Fibroblast of lung (primary cell): ENCODE measurements at regions not wholly inside any gene's neighbourhood (a gene's known extent, or its start where the extent isn't known, plus 50 kb on each side); places are given as distances from the start of the nearest gene placed in this dataset.

Source experiments
- DNase-seq, 2 donors: peaks; one replicate each; pipeline versions ENCODE4 v3.0.0 to v3.0.0-alpha.2; 2010; ENCODE audit warnings: low read depth in 2 of 2
- H2AFZ ChIP-seq: 2 replicates; pipeline ENCODE4 v1.5.1; 2012; ENCODE audit warnings: low read length, control low read depth, inconsistent platforms
- H3K27ac ChIP-seq: 2 replicates; pipeline ENCODE4 v1.5.1; 2011; ENCODE audit warnings: low read length, control low read depth; ENCODE audit not compliant: insufficient read depth
- H3K27me3 ChIP-seq: 2 replicates; pipeline ENCODE4 v1.5.1; 2011; ENCODE audit warnings: mild to moderate bottlenecking, low read length; ENCODE audit not compliant: control insufficient read depth, insufficient read depth
- H3K36me3 ChIP-seq: 2 replicates; pipeline ENCODE4 v1.5.1; 2011; ENCODE audit warnings: low read length; ENCODE audit not compliant: control insufficient read depth, insufficient read depth
- H3K4me1 ChIP-seq: 2 replicates; pipeline ENCODE4 v1.5.1; 2011; ENCODE audit warnings: low read length; ENCODE audit not compliant: control insufficient read depth, insufficient read depth; ENCODE audit errors: extremely low read depth
- H3K4me2 ChIP-seq: 2 replicates; pipeline ENCODE4 v1.5.1; 2011; ENCODE audit warnings: low read length, control low read depth; ENCODE audit not compliant: insufficient read depth; ENCODE audit errors: extremely low read depth
- H3K4me3 ChIP-seq, 4 experiments: fragments of 200-600 bp in 1 of 4; sonication (generic) in 1 of 4; replicated peaks in 1 of 4; 2 replicates each; pipeline ENCODE4 v1.5.1; 2011 to 2016; ENCODE audit warnings: low read length in 4 of 4, low read depth in 3 of 4, mild to moderate bottlenecking in 3 of 4, control low read depth in 2 of 4, inconsistent platforms in 1 of 4, mixed read lengths in 1 of 4; ENCODE audit not compliant: insufficient read depth in 1 of 4; ENCODE audit errors: control extremely low read depth in 1 of 4
- H3K79me2 ChIP-seq: 2 replicates; pipeline ENCODE4 v1.5.1; 2012; ENCODE audit warnings: mild to moderate bottlenecking, low read length, inconsistent platforms; ENCODE audit not compliant: control insufficient read depth, insufficient read depth
- H3K9ac ChIP-seq: 2 replicates; pipeline ENCODE4 v1.5.1; 2011; ENCODE audit warnings: mild to moderate bottlenecking, low read length, control low read depth; ENCODE audit not compliant: insufficient read depth
- H3K9me3 ChIP-seq: 2 replicates; pipeline ENCODE4 v1.5.1; 2012; ENCODE audit warnings: low read depth, low read length; ENCODE audit not compliant: control insufficient read depth, insufficient read depth
- H4K20me1 ChIP-seq: 2 replicates; pipeline ENCODE4 v1.5.1; 2011; ENCODE audit warnings: low read length; ENCODE audit not compliant: control insufficient read depth, insufficient read depth; ENCODE audit errors: extremely low read depth
- CTCF ChIP-seq, 2 donors: IDR thresholded peaks in 1 of 2; conservative IDR thresholded peaks in 1 of 2; 1 replicate in 1 of 2; 2 replicates in 1 of 2; pipeline ENCODE4 v1.5.1; 2011 to 2012; ENCODE audit warnings: low read length in 2 of 2, control low read depth in 1 of 2, inconsistent platforms in 1 of 2, low read depth in 1 of 2, mild to moderate bottlenecking in 1 of 2
- EZH2 ChIP-seq: IDR thresholded peaks from 2 replicates; pipeline ENCODE4 v1.5.1; 2012; ENCODE audit warnings: low read length, control low read depth, mild to moderate bottlenecking; ENCODE audit errors: missing control alignments

DNA sequence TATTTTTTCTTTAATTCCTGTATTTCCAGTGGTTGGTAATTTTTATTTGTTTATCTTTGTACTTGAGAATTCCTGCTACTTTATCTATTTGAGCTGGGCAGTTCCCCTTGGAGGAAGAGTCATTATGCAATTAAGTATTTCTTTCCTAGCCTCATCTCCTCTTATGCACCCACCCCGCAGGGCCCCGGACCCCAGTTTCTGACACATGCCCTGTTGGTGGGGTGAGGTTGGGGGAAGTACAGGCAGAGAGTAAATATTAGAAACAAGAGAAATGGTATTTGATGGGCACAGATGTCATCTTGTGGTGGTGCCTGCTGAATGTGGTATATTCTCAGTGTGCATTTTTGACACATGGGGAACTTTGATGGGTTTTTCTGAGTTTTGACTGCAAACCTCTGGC is 602.7 kb upstream of the NOX3 start:
- Histone ChIP-seq H3K27me3 (no peaks in the 10 kb centered on the region), H3K4me2 (no peak overlapping the region), H3K79me2 (no peaks in the 10 kb centered on the region), H3K9me3 (no peaks in the 10 kb centered on the region), H4K20me1 (no peaks in the 10 kb centered on the region), H3K9ac (no peak overlapping the region), H3K27ac (no peak overlapping the region), H3K4me1 (no peaks in the 10 kb centered on the region), H3K36me3 (no peaks in the 10 kb centered on the region), H3K4me3 (no peak overlapping the region), H2AFZ (no peak overlapping the region)
- no peak for TF ChIP-seq EZH2
- TF ChIP-seq CTCF (conservative IDR thresholded peaks at IDR 0.05 in 1 of 2, IDR thresholded peaks at IDR 0.05 in 1 of 2; ENCODE audit: low read depth in 1 of 2, low read length in 2 of 2): no peak
- no peak for DNase-seq

DNA sequence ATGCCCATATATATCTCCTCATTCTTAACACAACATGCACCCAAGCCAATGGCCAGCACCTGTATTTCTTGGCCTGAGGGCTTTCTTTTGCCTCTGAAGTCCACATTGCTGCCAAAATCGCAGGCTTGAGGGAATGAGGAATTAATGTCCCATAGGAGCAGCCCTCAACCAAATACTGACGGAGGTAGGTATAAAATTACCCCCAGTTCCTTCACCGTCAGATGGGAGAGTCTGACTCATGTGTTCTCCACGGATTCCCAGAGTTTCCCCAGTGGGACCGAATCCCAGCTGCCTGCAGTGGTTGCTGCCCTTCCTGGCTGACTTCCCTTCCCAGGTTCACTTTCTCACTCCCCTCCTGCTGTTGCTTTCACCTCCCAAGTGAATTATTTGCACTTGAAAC is 602.2 kb upstream of the NOX3 start:
- no peak for TF ChIP-seq EZH2
- TF ChIP-seq CTCF (conservative IDR thresholded peaks at IDR 0.05 in 1 of 2, IDR thresholded peaks at IDR 0.05 in 1 of 2; ENCODE audit: low read depth in 1 of 2, low read length in 2 of 2): no peak
- DNase-seq: no peak
- Histone ChIP-seq H3K4me1 (no peaks in the 10 kb centered on the region), H3K4me2 (no peak overlapping the region), H3K27me3 (no peaks in the 10 kb centered on the region), H3K27ac (no peak overlapping the region), H2AFZ (no peak overlapping the region), H3K79me2 (no peaks in the 10 kb centered on the region), H4K20me1 (no peaks in the 10 kb centered on the region), H3K9ac (no peak overlapping the region), H3K9me3 (no peaks in the 10 kb centered on the region), H3K4me3 (no peak overlapping the region), H3K36me3 (no peaks in the 10 kb centered on the region)

DNA sequence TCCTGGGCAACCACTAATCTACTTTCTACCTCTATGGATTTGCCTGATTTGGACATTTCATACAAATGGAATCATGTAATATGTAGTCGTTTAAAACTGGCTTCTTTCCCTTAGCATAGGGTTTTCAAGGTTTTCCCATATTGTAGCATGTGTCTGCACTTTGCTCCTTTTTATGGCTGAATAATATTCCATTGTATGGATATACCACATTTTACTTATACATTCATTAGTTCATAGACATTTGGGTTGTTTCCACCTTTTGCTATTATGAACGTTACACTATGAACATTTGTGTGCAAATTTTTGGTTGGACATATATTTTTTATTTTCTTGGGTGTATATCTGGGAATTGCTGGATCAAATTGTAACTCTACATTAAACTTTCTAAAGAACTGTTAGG is 600.4 kb upstream of the NOX3 start:
- H3K79me2 ChIP-seq: no peaks in the 10 kb centered on the region
- H3K27me3 ChIP-seq: no peaks in the 10 kb centered on the region
- no peaks in the 10 kb centered on the region for H3K36me3 ChIP-seq
- TF ChIP-seq CTCF (conservative IDR thresholded peaks at IDR 0.05 in 1 of 2, IDR thresholded peaks at IDR 0.05 in 1 of 2; ENCODE audit: low read depth in 1 of 2, low read length in 2 of 2) (no peak), EZH2 (no peak)
- no peak overlapping the region for H2AFZ ChIP-seq
- H3K4me2 ChIP-seq: no peak overlapping the region
- H4K20me1 ChIP-seq: no peaks in the 10 kb centered on the region
- no peak overlapping the region for H3K27ac ChIP-seq
- DNase-seq: no peak
- H3K9ac ChIP-seq: no peak overlapping the region
- no peaks in the 10 kb centered on the region for H3K9me3 ChIP-seq
- H3K4me3 ChIP-seq: no peak overlapping the region
- H3K4me1 ChIP-seq: no peaks in the 10 kb centered on the region
